ENCODE measurements at regions not wholly inside any gene's neighbourhood (a gene's known extent, or its start where the extent isn't known, plus 50 kb on each side); places are given as distances from the start of the nearest gene placed in this dataset.

- TF ChIP-seq GATA2 (IDR thresholded peaks at IDR 0.05; ENCODE audit: low read depth, low read length) (no peak), GATA3 (IDR thresholded peaks at IDR 0.05; ENCODE audit: low read depth, low read length) (no peak)
Measured at GRCh38 chr1:69290291-69290690, 277.4 kb upstream of the LRRC7 start.
